ENCODE measurements at regions not wholly inside any gene's neighbourhood (a gene's known extent, or its start where the extent isn't known, plus 50 kb on each side); places are given as distances from the start of the nearest gene placed in this dataset.

GRCh38 chr4:12165616-12166015 lies 736.9 kb upstream of the HS3ST1 start:
- TF ChIP-seq CTCF (conservative IDR thresholded peaks at IDR 0.05; ENCODE audit: low read depth in 2 of 2) (no peak; a peak in 1 of 4 replicates), EZH2 (IDR thresholded peaks at IDR 0.05; ENCODE audit: low read depth, unreplicated experiment) (no peak), REST (IDR thresholded peaks at IDR 0.05; ENCODE audit: unreplicated experiment) (no peak), EZH2phosphoT487 (IDR thresholded peaks at IDR 0.05; ENCODE audit: unreplicated experiment) (no peak), POLR2AphosphoS5 (IDR thresholded peaks at IDR 0.05; ENCODE audit: low read depth) (no peak), STAT1 (IDR thresholded peaks at IDR 0.05; ENCODE audit: unreplicated experiment) (no peak)
